ENCODE measurements at regions not wholly inside any gene's neighbourhood (a gene's known extent, or its start where the extent isn't known, plus 50 kb on each side); places are given as distances from the start of the nearest gene placed in this dataset.

DNA sequence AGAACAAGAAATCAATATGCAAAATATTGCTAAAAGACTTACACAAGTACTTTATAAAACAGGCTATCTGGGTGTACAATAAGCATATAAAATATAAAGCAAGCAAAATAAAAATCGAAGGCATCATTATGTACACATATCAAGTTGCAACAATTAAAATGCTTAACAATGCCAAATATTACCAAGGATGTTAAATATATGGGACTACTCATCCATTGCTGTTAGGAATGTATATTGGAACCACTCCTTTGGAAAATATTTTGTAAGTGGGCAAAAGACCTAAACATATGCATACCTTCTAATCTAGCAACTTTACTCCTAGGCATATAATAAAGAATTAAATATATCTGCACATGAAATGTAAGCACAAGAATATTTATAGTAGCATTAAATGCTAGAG, 632.6 kb upstream of the COX7C start:
- TF ChIP-seq ZNF850 (CRISPR knock-in tag; conservative IDR thresholded peaks at IDR 0.05) (no peak), KMT2A (CRISPR knock-in tag; IDR thresholded peaks at IDR 0.05) (no peak), KLF15 (CRISPR knock-in tag; IDR thresholded peaks at IDR 0.05; ENCODE audit: borderline replicate concordance) (no peak), EZH2 (conservative IDR thresholded peaks at IDR 0.05; ENCODE audit: low read depth, low read length) (no peak), THAP11 (CRISPR knock-in tag; IDR thresholded peaks at IDR 0.05) (no peak), ZNF660 (CRISPR knock-in tag; IDR thresholded peaks at IDR 0.05; ENCODE audit: borderline replicate concordance, low read depth) (no peak), CBX1 (IDR thresholded peaks at IDR 0.05; ENCODE audit: low read depth) (no peak), FOSL2 (CRISPR knock-in tag; IDR thresholded peaks at IDR 0.05) (no peak), AHR (CRISPR knock-in tag; IDR thresholded peaks at IDR 0.05) (no peak), ONECUT2 (CRISPR knock-in tag; IDR thresholded peaks at IDR 0.05) (no peak), ELF1 (CRISPR knock-in tag; IDR thresholded peaks at IDR 0.05) (no peak)
- TF ChIP-seq, protein P1, sequence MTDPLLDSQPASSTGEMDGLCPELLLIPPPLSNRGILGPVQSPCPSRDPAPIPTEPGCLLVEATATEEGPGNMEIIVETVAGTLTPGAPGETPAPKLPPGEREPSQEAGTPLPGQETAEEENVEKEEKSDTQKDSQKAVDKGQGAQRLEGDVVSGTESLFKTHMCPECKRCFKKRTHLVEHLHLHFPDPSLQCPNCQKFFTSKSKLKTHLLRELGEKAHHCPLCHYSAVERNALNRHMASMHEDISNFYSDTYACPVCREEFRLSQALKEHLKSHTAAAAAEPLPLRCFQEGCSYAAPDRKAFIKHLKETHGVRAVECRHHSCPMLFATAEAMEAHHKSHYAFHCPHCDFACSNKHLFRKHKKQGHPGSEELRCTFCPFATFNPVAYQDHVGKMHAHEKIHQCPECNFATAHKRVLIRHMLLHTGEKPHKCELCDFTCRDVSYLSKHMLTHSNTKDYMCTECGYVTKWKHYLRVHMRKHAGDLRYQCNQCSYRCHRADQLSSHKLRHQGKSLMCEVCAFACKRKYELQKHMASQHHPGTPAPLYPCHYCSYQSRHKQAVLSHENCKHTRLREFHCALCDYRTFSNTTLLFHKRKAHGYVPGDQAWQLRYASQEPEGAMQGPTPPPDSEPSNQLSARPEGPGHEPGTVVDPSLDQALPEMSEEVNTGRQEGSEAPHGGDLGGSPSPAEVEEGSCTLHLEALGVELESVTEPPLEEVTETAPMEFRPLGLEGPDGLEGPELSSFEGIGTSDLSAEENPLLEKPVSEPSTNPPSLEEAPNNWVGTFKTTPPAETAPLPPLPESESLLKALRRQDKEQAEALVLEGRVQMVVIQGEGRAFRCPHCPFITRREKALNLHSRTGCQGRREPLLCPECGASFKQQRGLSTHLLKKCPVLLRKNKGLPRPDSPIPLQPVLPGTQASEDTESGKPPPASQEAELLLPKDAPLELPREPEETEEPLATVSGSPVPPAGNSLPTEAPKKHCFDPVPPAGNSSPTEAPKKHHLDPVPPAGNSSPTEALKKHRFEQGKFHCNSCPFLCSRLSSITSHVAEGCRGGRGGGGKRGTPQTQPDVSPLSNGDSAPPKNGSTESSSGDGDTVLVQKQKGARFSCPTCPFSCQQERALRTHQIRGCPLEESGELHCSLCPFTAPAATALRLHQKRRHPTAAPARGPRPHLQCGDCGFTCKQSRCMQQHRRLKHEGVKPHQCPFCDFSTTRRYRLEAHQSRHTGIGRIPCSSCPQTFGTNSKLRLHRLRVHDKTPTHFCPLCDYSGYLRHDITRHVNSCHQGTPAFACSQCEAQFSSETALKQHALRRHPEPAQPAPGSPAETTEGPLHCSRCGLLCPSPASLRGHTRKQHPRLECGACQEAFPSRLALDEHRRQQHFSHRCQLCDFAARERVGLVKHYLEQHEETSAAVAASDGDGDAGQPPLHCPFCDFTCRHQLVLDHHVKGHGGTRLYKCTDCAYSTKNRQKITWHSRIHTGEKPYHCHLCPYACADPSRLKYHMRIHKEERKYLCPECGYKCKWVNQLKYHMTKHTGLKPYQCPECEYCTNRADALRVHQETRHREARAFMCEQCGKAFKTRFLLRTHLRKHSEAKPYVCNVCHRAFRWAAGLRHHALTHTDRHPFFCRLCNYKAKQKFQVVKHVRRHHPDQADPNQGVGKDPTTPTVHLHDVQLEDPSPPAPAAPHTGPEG (CRISPR knock-in tag; IDR thresholded peaks at IDR 0.05): no peak
- H3K4me3 ChIP-seq (replicated peaks in 1 of 3; ENCODE audit: insufficient read depth in 1 of 3, low read depth in 2 of 3, low read length in 3 of 3): no peak overlapping the region
- H3K9me3 ChIP-seq (ENCODE audit: low read length): peaks cover 5% of the 10 kb centered on the region; the same call in 1 of the 2 replicates
- no TSS peak for BruUV-seq (replicated peaks)
- FAIRE-seq (no peak), DNase-seq (ENCODE audit: low spot score) (no peak), ATAC-seq (no peak)
- 0% methylated on average over 1 of the region's 1 CpG for WGBS (ENCODE audit: low lambda C conversion rate)
- H4K20me1 ChIP-seq (ENCODE audit: insufficient read depth, low read length): no peaks in the 10 kb centered on the region
- CTCF ChIA-PET (ENCODE audit: low intra/inter-chr PET ratio, low total read pairs): no interaction called here
- intact Hi-C loops (cut with micrococcal nuclease; ENCODE audit: unreplicated experiment) (no loop called here), in situ Hi-C loops (cut with HindIII; ENCODE audit: extremely low pct_ligation_motif_present, low pct_unique_long_range_greater_than_20kb) (no loop called here)
- H3K79me2 ChIP-seq (ENCODE audit: insufficient read depth, low read length): no peaks in the 10 kb centered on the region
- no peaks in the 10 kb centered on the region for H3K36me3 ChIP-seq (replicated peaks in 1 of 2; ENCODE audit: control insufficient read depth in 1 of 2, insufficient read depth in 2 of 2, low read length in 2 of 2)
- H3K9ac ChIP-seq (ENCODE audit: insufficient read depth, low read depth, low read length): no peak overlapping the region
- POLR2A ChIA-PET: no interaction called here
- no peak overlapping the region for H3K4me2 ChIP-seq (ENCODE audit: low read depth, low read length)
- H3K27ac ChIP-seq (ENCODE audit: extremely low read length, insufficient read depth, low read length): no peak overlapping the region
- H3K27me3 ChIP-seq (ENCODE audit: control insufficient read depth in 1 of 2, insufficient read depth in 2 of 2, low read length in 2 of 2): no peaks in the 10 kb centered on the region
- H3K4me1 ChIP-seq (ENCODE audit: insufficient read depth, low read length): no peaks in the 10 kb centered on the region
- no peak overlapping the region for H2AFZ ChIP-seq (ENCODE audit: low read length)

Measured in HepG2 (cell line).